ENCODE measurements at regions not wholly inside any gene's neighbourhood (a gene's known extent, or its start where the extent isn't known, plus 50 kb on each side); places are given as distances from the start of the nearest gene placed in this dataset.

DNA sequence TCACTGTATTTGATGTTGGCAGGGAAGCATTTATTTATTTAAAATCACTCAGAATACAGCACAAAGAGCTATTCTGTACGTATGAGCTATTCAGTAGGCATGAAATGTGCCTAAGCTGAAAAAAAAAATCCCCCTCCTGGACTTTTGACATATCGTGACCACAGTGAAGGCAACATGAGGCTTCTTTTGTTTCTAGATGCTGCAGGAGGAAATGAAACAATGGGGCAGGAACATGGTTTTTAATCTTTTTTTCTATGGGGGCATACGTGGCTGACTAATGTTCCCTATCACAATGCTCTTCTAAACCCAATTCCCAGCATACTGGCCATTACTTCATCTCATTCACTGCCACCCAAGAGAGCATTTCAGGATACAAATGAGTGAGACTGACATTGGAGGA, 191.0 kb upstream of the PMFBP1 start:
- H3K27me3 ChIP-seq = no peaks in the 10 kb centered on the region
- no peak for DNase-seq
- WGBS, 2 donors = 60 to 73% methylated on average over 3 of the region's 3 CpGs
- H3K4me1 ChIP-seq = no peaks in the 10 kb centered on the region
- intact Hi-C loops (cut with DNase I) = no loop called here
- no peaks in the 10 kb centered on the region for H3K36me3 ChIP-seq
- TF ChIP-seq POLR2AphosphoS5 (IDR thresholded peaks at IDR 0.05) (no peak), EP300 (IDR thresholded peaks at IDR 0.05) (no peak), POLR2A (IDR thresholded peaks at IDR 0.05) (no peak)
- TF ChIP-seq, protein P1, sequence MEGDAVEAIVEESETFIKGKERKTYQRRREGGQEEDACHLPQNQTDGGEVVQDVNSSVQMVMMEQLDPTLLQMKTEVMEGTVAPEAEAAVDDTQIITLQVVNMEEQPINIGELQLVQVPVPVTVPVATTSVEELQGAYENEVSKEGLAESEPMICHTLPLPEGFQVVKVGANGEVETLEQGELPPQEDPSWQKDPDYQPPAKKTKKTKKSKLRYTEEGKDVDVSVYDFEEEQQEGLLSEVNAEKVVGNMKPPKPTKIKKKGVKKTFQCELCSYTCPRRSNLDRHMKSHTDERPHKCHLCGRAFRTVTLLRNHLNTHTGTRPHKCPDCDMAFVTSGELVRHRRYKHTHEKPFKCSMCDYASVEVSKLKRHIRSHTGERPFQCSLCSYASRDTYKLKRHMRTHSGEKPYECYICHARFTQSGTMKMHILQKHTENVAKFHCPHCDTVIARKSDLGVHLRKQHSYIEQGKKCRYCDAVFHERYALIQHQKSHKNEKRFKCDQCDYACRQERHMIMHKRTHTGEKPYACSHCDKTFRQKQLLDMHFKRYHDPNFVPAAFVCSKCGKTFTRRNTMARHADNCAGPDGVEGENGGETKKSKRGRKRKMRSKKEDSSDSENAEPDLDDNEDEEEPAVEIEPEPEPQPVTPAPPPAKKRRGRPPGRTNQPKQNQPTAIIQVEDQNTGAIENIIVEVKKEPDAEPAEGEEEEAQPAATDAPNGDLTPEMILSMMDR (IDR thresholded peaks at IDR 0.05) = no peak
- no peak overlapping the region for H3K27ac ChIP-seq
- no peaks in the 10 kb centered on the region for H3K9me3 ChIP-seq
- no peak overlapping the region for H3K4me3 ChIP-seq

DNA sequence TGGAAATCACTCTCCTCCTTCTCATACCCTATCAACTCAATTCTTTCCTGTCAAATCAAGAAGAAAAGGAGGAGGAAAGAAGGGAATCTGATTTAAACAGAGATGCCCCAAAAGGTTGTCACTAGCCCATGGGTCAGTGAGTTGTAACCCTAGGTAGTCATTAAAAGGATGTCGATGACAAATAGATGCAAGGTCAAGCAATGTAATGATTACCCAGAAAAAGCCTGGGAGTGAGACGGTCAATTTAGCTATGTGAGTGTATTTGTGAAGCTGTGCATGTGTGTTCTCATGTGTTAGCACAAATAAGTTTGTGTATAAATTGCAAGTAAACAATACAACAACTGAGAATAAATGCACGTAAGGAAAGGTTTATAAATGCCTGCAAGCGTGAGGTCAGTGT, 190.5 kb upstream of the PMFBP1 start:
- no peaks in the 10 kb centered on the region for H3K4me1 ChIP-seq
- TF ChIP-seq EP300 (IDR thresholded peaks at IDR 0.05) (no peak), POLR2A (IDR thresholded peaks at IDR 0.05) (no peak), POLR2AphosphoS5 (IDR thresholded peaks at IDR 0.05) (no peak)
- TF ChIP-seq, protein P1 (IDR thresholded peaks at IDR 0.05) = no peak
- intact Hi-C loops (cut with DNase I) = no loop called here
- H3K4me3 ChIP-seq = no peak overlapping the region
- H3K36me3 ChIP-seq = no peaks in the 10 kb centered on the region
- no peak for DNase-seq
- no peaks in the 10 kb centered on the region for H3K27me3 ChIP-seq
- no peak overlapping the region for H3K27ac ChIP-seq
- 89% methylated on average over 4 of the region's 4 CpGs for WGBS, 2 donors
- H3K9me3 ChIP-seq = no peaks in the 10 kb centered on the region

DNA sequence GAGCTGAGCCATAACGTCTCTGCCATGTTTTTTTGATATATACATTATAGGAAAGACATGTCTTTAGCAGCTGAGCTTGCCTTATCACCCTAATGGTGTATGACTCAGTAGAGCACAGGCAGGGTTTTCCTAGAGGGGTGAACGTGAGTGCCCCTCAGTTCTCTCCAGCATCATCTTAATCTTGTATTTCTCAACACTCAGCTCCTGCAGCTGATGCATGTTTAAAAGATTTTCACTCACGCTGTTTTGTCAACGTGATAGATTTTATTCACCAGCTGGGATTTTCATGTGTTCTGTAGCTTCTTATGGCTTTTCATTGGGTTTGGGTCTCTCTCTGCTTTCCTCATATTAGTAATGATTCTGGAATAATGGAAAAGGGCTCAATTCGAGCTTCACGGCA, 186.0 kb upstream of the PMFBP1 start:
- H3K27me3 ChIP-seq = no peaks in the 10 kb centered on the region
- DNase-seq = no peak
- 81 to 85% methylated on average over 6 of the region's 6 CpGs for WGBS, 2 donors

DNA sequence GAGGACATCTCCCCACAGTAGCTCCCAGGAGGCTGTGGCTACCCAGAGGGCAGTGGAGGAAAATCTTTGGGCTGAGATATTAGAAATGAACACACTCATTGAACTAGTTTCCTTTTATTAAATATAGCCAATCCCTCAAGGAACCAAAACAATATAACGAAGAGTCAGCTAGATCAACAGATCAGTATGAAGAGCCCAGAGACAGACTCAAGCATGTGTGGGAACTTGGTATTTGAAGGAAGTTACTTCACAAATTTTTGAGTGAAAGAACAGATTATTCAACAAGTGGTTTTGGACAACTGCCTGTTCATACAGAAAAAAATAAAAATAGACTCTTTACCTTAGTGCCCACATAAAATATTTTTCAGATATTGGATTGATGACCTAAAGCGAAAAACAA, 183.6 kb upstream of the PMFBP1 start:
- DNase-seq = no peak
- H3K27me3 ChIP-seq = no peaks in the 10 kb centered on the region
- H3K4me3 ChIP-seq = no peak overlapping the region
- no peaks in the 10 kb centered on the region for H3K4me1 ChIP-seq
- H3K27ac ChIP-seq = no peak overlapping the region
- H3K9me3 ChIP-seq = no peaks in the 10 kb centered on the region
- TF ChIP-seq, protein P1 (IDR thresholded peaks at IDR 0.05) = no peak
- TF ChIP-seq POLR2A (IDR thresholded peaks at IDR 0.05) = no peak
- TF ChIP-seq EP300 (IDR thresholded peaks at IDR 0.05) = no peak
- no peak for TF ChIP-seq POLR2AphosphoS5 (IDR thresholded peaks at IDR 0.05)
- intact Hi-C loops (cut with DNase I) = no loop called here
- no peaks in the 10 kb centered on the region for H3K36me3 ChIP-seq
- WGBS, 2 donors = 93% methylated on average over 2 of the region's 2 CpGs

More for the DNA sequence above, 186.0 kb upstream of the PMFBP1 start:
- no peaks in the 10 kb centered on the region for H3K9me3 ChIP-seq
- no peak overlapping the region for H3K4me3 ChIP-seq
- no peak overlapping the region for H3K27ac ChIP-seq
- TF ChIP-seq POLR2A (IDR thresholded peaks at IDR 0.05) (no peak), POLR2AphosphoS5 (IDR thresholded peaks at IDR 0.05) (no peak), EP300 (IDR thresholded peaks at IDR 0.05) (no peak)
- TF ChIP-seq, protein P1 (IDR thresholded peaks at IDR 0.05) = no peak
- no peaks in the 10 kb centered on the region for H3K4me1 ChIP-seq
- no peaks in the 10 kb centered on the region for H3K36me3 ChIP-seq
- intact Hi-C loops (cut with DNase I) = no loop called here

DNA sequence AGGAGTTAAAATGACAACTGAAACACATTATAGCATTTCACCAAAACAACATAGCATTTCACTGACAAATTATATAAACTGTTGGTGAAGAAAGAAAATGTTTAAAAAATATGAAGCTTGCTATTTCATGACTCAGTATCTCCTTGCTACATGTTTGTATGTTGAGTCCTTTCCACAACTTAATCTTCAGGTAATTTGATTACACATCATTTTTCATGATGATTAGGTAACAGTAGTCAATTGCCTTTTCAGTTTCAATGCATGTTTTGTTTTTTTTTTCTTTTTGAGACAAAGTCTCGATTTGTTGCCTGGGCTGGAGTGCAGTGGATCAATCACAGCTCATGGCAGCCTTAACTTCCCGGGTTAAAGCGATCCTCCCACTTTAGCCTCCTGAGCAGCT, 177.8 kb upstream of the PMFBP1 start:
- Histone ChIP-seq H3K4me1 (no peaks in the 10 kb centered on the region), H3K9me3 (no peaks in the 10 kb centered on the region), H3K4me3 (no peak overlapping the region), H3K36me3 (no peaks in the 10 kb centered on the region), H3K27ac (no peak overlapping the region), H3K27me3 (no peaks in the 10 kb centered on the region)
- intact Hi-C loops (cut with DNase I) = no loop called here
- no peak for TF ChIP-seq POLR2AphosphoS5 (IDR thresholded peaks at IDR 0.05)
- TF ChIP-seq EP300 (IDR thresholded peaks at IDR 0.05) = no peak
- TF ChIP-seq, protein P1 (IDR thresholded peaks at IDR 0.05) = no peak
- TF ChIP-seq POLR2A (IDR thresholded peaks at IDR 0.05) = no peak
- 92 to 93% methylated on average over 3 of the region's 3 CpGs for WGBS, 2 donors
- DNase-seq = no peak

Data from sigmoid colon (tissue), 6 donors.